C4-2B (cell line): ENCODE measurements at regions not wholly inside any gene's neighbourhood (a gene's known extent, or its start where the extent isn't known, plus 50 kb on each side); places are given as distances from the start of the nearest gene placed in this dataset.

ENCODE experiments used
- H3K27ac ChIP-seq: fragments of 450-650 bp; 2 replicates; pipeline ENCODE4 v1.5.1; 2017
- CTCF ChIP-seq: fragments of 450-650 bp; conservative IDR thresholded peaks from 2 replicates; pipeline ENCODE4 v1.5.1; 2017; ENCODE audit warnings: mild to moderate bottlenecking
- ZFX ChIP-seq: fragments of 450-650 bp; IDR thresholded peaks from 2 replicates; pipeline ENCODE4 v1.6.1; 2017

- H3K27ac ChIP-seq = no peak overlapping the region
- TF ChIP-seq CTCF (no peak), ZFX (no peak)
Measured at GRCh38 chr18:40902436-40902835, 1052.6 kb upstream of the PIK3C3 start.

DNA sequence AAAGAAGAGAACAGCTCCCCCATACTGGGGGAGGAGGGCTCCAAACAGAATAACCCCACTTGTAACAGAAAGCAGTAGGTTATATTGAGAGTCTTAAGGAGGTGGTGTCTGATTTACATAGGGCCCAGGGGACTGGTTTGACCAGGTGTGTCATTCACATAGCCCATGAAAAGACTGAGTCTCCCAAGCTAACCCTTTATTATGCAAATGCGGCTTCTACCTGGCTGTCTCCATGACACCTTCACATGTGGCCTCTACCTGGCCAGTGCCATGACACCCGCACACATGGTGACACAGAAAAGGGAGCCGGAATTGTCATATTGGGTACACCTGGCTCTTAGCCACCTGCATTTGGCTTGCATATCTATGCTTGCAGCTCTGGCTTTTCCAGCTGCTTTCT is 1057.2 kb upstream of the PIK3C3 start:
- H3K27ac ChIP-seq = no peak overlapping the region
- no peak for TF ChIP-seq CTCF
- TF ChIP-seq ZFX = no peak

GRCh38 chr18:40883271-40883670 is 1071.8 kb upstream of the PIK3C3 start:
- no peak for TF ChIP-seq CTCF
- no peak for TF ChIP-seq ZFX
- no peak overlapping the region for H3K27ac ChIP-seq

DNA sequence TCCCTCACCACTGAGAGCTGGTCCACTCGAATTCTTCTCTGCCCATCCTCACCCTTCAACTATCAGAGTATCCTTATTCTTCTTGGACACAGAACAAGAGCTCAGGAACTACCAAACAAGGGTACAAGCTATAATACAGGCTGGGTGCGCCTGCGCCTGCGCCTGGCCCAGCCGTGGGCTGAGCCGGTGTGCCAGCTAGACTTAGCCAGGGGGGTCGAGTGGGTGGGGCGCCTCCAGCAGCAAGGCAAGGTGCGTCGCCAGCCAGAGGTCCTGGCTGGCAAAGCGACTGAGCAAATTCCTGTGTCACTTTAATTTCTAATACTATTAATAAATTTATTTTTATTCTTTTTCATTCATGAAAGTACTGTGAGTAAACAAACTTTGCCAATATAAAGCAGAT is 1072.6 kb upstream of the PIK3C3 start:
- no peak overlapping the region for H3K27ac ChIP-seq
- TF ChIP-seq ZFX (no peak), CTCF (no peak)

- no peak overlapping the region for H3K27ac ChIP-seq
- TF ChIP-seq CTCF (no peak), ZFX (no peak)
Measured at GRCh38 chr18:40878371-40878770, 1076.7 kb upstream of the PIK3C3 start.

DNA sequence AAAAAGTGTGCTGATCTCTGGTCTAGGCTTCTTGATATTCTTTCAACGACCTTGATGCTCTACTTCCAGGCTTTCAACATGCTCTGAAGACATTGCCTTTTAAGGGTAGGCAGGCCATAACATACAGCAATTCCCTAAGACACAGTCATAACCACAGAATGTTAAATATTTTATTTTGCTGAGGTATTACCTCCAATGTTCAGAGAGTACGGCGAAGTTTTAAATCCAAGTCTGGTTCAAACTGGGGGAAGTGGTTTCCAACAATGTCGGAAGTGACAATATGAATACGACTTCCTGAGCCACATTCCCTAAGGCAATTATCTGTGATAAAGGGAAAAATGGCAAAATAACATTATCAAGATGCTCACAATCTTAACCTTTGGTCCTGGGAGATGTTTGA is 1077.9 kb upstream of the PIK3C3 start:
- TF ChIP-seq CTCF (no peak), ZFX (no peak)
- H3K27ac ChIP-seq = no peak overlapping the region

- TF ChIP-seq ZFX (no peak), CTCF (no peak)
- no peak overlapping the region for H3K27ac ChIP-seq
Measured at GRCh38 chr18:40875101-40875615, 1079.9 kb upstream of the PIK3C3 start.
